Erythroblast (primary cell): ENCODE measurements at regions not wholly inside any gene's neighbourhood (a gene's known extent, or its start where the extent isn't known, plus 50 kb on each side); places are given as distances from the start of the nearest gene placed in this dataset.

ENCODE experiments used
- GATA1 ChIP-seq: IDR thresholded peaks from 2 replicates; pipeline ENCODE4 v1.6.1; 2011; ENCODE audit warnings: low read depth, mild to moderate bottlenecking, control low read depth, low read length, moderate library complexity
- POLR2A ChIP-seq: IDR thresholded peaks from 2 replicates; pipeline ENCODE4 v1.6.1; 2011; ENCODE audit warnings: mild to moderate bottlenecking, low read length

- TF ChIP-seq POLR2A (no peak), GATA1 (no peak)
Observed at GRCh38 chr5:135272311-135272805, 126.7 kb downstream of the MACROH2A1 start.
